H1 (cell line): ENCODE measurements at regions not wholly inside any gene's neighbourhood (a gene's known extent, or its start where the extent isn't known, plus 50 kb on each side); places are given as distances from the start of the nearest gene placed in this dataset.

ENCODE experiments used
- BACH1 ChIP-seq: IDR thresholded peaks from 2 replicates; pipeline ENCODE4 v1.6.1; 2012; ENCODE audit warnings: low read length, improper control_type of control experiment
- BRCA1 ChIP-seq: IDR thresholded peaks from 2 replicates; pipeline ENCODE4 v1.6.1; 2012; ENCODE audit warnings: low read depth, low read length, improper control_type of control experiment
- CTBP2 ChIP-seq: IDR thresholded peaks from 2 replicates; pipeline ENCODE4 v1.7.0; 2011; ENCODE audit warnings: borderline replicate concordance, mild to moderate bottlenecking, moderate library complexity, mixed read lengths, low read length; ENCODE audit not compliant: insufficient read depth, insufficient read length
- GTF2F1 ChIP-seq: IDR thresholded peaks from 2 replicates; pipeline ENCODE4 v1.6.1; 2012; ENCODE audit warnings: low read depth, low read length, improper control_type of control experiment, borderline replicate concordance
- JUN ChIP-seq: IDR thresholded peaks from 2 replicates; pipeline ENCODE4 v1.6.1; 2011; ENCODE audit warnings: low read depth, mild to moderate bottlenecking, improper control_type of control experiment, low read length
- KDM5A ChIP-seq: fragments of 200-600 bp; IDR thresholded peaks from 2 replicates; pipeline ENCODE4 v1.7.1; 2012; ENCODE audit warnings: mild to moderate bottlenecking, low read length, inconsistent platforms, mixed read lengths
- SP1 ChIP-seq: IDR thresholded peaks from 2 replicates; pipeline ENCODE4 v1.6.1; 2011; ENCODE audit warnings: low read depth, low read length
- SP2 ChIP-seq: IDR thresholded peaks from 2 replicates; pipeline ENCODE4 v1.6.1; 2012; ENCODE audit warnings: mild to moderate bottlenecking, low read length, inconsistent platforms
- TAF1 ChIP-seq: IDR thresholded peaks from 2 replicates; pipeline ENCODE4 v1.6.1; 2011; ENCODE audit warnings: mild to moderate bottlenecking, low read depth, low read length
- TAF7 ChIP-seq: optimal IDR thresholded peaks from 2 replicates; pipeline ENCODE3; 2011; ENCODE audit warnings: low read depth, mild to moderate bottlenecking, inconsistent platforms, low read length, moderate library complexity, borderline replicate concordance
- TF ChIP-seq, protein P1 (sequence below): IDR thresholded peaks from 2 replicates; pipeline ENCODE4 v1.6.1; 2012; ENCODE audit warnings: inconsistent platforms
- TF ChIP-seq, protein P2 (sequence below): fragments of 300-600 bp; sonication (generic); IDR thresholded peaks from 2 replicates; pipeline ENCODE4 v1.7.1; 2012; ENCODE audit warnings: low read length, moderate library complexity, mild to moderate bottlenecking, inconsistent platforms; ENCODE audit not compliant: insufficient replicate concordance

DNA sequence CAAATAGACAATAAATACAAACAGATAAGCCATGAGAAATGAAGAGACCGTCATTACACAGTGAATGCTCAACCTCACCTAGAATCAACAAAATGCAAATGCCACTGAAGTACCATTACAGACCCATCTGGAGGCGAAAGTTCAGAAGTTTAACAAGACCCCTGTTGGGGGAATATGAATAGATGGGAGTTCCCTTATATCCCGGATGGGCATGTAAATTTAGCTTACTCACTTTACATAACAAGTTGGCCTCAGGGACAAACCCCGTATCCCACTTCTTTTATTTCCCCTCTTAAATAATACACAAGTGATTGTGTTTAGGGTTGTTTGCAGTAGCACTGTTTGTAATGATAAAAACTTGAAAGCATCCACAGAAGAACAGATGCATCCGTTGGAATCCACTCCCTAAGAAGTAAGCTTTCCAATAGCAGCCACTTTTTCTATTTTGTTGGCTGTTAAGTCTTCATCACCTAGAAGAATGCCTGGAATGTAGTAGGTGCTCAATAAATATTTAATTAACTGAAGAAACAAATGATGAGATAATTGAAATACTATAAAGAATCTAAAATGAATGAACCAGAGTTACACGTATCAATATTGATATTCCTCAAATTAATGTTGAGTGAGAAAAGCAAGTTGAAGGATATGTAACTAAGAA lies 1076.3 kb upstream of the TENM3 start (continued):
- peak; percentile 39; the same call in 1 of the 2 replicates for TF ChIP-seq SP1
- TF ChIP-seq TAF7, result no peak
- no peak for TF ChIP-seq BRCA1
- TF ChIP-seq GTF2F1, result no peak
- TF ChIP-seq BACH1, result no peak
- TF ChIP-seq TAF1, result no peak
- TF ChIP-seq, protein P1, sequence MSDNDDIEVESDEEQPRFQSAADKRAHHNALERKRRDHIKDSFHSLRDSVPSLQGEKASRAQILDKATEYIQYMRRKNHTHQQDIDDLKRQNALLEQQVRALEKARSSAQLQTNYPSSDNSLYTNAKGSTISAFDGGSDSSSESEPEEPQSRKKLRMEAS, result no peak
- peak; percentile 33; the same call in 1 of the 2 replicates for TF ChIP-seq JUN
- TF ChIP-seq, protein P2, sequence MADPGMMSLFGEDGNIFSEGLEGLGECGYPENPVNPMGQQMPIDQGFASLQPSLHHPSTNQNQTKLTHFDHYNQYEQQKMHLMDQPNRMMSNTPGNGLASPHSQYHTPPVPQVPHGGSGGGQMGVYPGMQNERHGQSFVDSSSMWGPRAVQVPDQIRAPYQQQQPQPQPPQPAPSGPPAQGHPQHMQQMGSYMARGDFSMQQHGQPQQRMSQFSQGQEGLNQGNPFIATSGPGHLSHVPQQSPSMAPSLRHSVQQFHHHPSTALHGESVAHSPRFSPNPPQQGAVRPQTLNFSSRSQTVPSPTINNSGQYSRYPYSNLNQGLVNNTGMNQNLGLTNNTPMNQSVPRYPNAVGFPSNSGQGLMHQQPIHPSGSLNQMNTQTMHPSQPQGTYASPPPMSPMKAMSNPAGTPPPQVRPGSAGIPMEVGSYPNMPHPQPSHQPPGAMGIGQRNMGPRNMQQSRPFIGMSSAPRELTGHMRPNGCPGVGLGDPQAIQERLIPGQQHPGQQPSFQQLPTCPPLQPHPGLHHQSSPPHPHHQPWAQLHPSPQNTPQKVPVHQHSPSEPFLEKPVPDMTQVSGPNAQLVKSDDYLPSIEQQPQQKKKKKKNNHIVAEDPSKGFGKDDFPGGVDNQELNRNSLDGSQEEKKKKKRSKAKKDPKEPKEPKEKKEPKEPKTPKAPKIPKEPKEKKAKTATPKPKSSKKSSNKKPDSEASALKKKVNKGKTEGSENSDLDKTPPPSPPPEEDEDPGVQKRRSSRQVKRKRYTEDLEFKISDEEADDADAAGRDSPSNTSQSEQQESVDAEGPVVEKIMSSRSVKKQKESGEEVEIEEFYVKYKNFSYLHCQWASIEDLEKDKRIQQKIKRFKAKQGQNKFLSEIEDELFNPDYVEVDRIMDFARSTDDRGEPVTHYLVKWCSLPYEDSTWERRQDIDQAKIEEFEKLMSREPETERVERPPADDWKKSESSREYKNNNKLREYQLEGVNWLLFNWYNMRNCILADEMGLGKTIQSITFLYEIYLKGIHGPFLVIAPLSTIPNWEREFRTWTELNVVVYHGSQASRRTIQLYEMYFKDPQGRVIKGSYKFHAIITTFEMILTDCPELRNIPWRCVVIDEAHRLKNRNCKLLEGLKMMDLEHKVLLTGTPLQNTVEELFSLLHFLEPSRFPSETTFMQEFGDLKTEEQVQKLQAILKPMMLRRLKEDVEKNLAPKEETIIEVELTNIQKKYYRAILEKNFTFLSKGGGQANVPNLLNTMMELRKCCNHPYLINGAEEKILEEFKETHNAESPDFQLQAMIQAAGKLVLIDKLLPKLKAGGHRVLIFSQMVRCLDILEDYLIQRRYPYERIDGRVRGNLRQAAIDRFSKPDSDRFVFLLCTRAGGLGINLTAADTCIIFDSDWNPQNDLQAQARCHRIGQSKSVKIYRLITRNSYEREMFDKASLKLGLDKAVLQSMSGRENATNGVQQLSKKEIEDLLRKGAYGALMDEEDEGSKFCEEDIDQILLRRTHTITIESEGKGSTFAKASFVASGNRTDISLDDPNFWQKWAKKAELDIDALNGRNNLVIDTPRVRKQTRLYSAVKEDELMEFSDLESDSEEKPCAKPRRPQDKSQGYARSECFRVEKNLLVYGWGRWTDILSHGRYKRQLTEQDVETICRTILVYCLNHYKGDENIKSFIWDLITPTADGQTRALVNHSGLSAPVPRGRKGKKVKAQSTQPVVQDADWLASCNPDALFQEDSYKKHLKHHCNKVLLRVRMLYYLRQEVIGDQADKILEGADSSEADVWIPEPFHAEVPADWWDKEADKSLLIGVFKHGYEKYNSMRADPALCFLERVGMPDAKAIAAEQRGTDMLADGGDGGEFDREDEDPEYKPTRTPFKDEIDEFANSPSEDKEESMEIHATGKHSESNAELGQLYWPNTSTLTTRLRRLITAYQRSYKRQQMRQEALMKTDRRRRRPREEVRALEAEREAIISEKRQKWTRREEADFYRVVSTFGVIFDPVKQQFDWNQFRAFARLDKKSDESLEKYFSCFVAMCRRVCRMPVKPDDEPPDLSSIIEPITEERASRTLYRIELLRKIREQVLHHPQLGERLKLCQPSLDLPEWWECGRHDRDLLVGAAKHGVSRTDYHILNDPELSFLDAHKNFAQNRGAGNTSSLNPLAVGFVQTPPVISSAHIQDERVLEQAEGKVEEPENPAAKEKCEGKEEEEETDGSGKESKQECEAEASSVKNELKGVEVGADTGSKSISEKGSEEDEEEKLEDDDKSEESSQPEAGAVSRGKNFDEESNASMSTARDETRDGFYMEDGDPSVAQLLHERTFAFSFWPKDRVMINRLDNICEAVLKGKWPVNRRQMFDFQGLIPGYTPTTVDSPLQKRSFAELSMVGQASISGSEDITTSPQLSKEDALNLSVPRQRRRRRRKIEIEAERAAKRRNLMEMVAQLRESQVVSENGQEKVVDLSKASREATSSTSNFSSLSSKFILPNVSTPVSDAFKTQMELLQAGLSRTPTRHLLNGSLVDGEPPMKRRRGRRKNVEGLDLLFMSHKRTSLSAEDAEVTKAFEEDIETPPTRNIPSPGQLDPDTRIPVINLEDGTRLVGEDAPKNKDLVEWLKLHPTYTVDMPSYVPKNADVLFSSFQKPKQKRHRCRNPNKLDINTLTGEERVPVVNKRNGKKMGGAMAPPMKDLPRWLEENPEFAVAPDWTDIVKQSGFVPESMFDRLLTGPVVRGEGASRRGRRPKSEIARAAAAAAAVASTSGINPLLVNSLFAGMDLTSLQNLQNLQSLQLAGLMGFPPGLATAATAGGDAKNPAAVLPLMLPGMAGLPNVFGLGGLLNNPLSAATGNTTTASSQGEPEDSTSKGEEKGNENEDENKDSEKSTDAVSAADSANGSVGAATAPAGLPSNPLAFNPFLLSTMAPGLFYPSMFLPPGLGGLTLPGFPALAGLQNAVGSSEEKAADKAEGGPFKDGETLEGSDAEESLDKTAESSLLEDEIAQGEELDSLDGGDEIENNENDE, result peak; percentile 97
- TF ChIP-seq KDM5A, result no peak
- TF ChIP-seq SP2, result no peak
- TF ChIP-seq CTBP2, result no peak
